KMS-11 (cell line): ENCODE measurements at regions not wholly inside any gene's neighbourhood (a gene's known extent, or its start where the extent isn't known, plus 50 kb on each side); places are given as distances from the start of the nearest gene placed in this dataset.

Source experiments
- H2AFZ ChIP-seq: fragments of 200-600 bp; sonication (generic); 2 replicates; pipeline ENCODE4 v1.6.1; 2016; ENCODE audit warnings: antibody characterized with exemption, mixed run types, low read depth
- H3K27ac ChIP-seq: fragments of 200-600 bp; sonication (generic); 2 replicates; pipeline ENCODE4 v1.6.1; 2016; ENCODE audit warnings: mild to moderate bottlenecking, mixed run types
- H3K27me3 ChIP-seq: fragments of 200-600 bp; sonication (generic); 2 replicates; pipeline ENCODE4 v1.6.1; 2017; ENCODE audit warnings: mild to moderate bottlenecking, low read depth, mixed run types, moderate library complexity; ENCODE audit not compliant: insufficient read depth
- H3K36me3 ChIP-seq: fragments of 200-600 bp; sonication (generic); 2 replicates; pipeline ENCODE4 v1.6.1; 2017; ENCODE audit warnings: mild to moderate bottlenecking, mixed run types; ENCODE audit not compliant: insufficient read depth
- H3K4me1 ChIP-seq: fragments of 200-600 bp; sonication (generic); 2 replicates; pipeline ENCODE4 v1.6.1; 2016; ENCODE audit warnings: mild to moderate bottlenecking, low read depth, mixed run types; ENCODE audit not compliant: poor library complexity, severe bottlenecking
- H3K4me2 ChIP-seq: fragments of 200-600 bp; sonication (generic); 2 replicates; pipeline ENCODE4 v1.7.0; 2016; ENCODE audit warnings: mild to moderate bottlenecking, mixed run types
- H3K4me3 ChIP-seq: fragments of 200-600 bp; sonication (generic); IDR thresholded peaks from 2 replicates; pipeline ENCODE4 v1.6.1; 2017; ENCODE audit warnings: low read depth, low read length, mixed read lengths; ENCODE audit not compliant: insufficient read depth
- H3K79me2 ChIP-seq: fragments of 200-600 bp; sonication (generic); 2 replicates; pipeline ENCODE4 v1.6.1; 2016; ENCODE audit warnings: low read depth, mixed run types; ENCODE audit not compliant: insufficient read depth
- H3K9ac ChIP-seq: fragments of 200-600 bp; sonication (generic); 2 replicates; pipeline ENCODE4 v1.6.1; 2016; ENCODE audit warnings: mild to moderate bottlenecking, mixed run types
- H4K20me1 ChIP-seq: fragments of 200-600 bp; sonication (generic); 2 replicates; pipeline ENCODE4 v1.6.1; 2016; ENCODE audit warnings: mild to moderate bottlenecking, mixed run types; ENCODE audit not compliant: insufficient read depth
- TF ChIP-seq, protein P1 (sequence below): fragments of 200-600 bp; sonication (generic); conservative IDR thresholded peaks from 2 replicates; pipeline ENCODE4 v1.6.1; 2017; ENCODE audit warnings: low read depth, mild to moderate bottlenecking, antibody characterized with exemption, low read length, moderate library complexity, mixed read lengths

DNA sequence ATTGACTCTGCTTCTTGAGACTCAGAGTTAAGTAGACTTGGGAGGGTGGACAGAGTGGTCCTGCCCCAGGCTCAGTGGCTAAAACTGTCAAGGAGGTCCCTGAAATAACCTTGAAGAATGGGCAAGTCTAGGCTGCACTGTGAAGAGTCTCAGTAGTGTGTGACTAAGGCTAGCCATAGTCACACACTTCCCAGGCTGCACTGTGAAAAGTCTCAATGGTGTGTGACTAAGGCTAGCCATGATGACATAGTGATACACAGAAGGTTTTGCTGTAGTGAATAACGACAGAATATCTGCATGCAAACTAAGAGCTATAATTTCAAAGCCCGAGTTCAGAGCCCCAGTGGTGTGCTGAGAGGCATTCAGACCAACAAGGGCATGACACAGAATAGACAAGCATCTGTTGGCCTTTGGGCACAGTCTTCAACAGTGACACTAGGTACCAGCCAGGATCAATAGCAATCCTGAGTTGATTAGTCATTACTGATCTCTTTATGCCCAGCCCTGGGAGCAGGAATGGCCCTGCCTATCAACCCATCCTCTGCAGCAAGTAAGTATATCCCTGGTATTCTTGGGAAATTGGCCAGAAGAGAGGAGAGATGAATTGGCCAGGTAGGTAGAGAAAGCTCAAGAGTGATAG is 72.4 kb upstream of the BBX start:
- Histone ChIP-seq H3K27ac (no peak overlapping the region), H3K4me3 (no peak overlapping the region), H3K27me3 (no peaks in the 10 kb centered on the region), H4K20me1 (no peaks in the 10 kb centered on the region), H3K36me3 (no peaks in the 10 kb centered on the region), H2AFZ (no peak overlapping the region), H3K79me2 (no peaks in the 10 kb centered on the region), H3K9ac (no peak overlapping the region), H3K4me2 (no peak overlapping the region), H3K4me1 (no peaks in the 10 kb centered on the region)
- TF ChIP-seq, protein P1, sequence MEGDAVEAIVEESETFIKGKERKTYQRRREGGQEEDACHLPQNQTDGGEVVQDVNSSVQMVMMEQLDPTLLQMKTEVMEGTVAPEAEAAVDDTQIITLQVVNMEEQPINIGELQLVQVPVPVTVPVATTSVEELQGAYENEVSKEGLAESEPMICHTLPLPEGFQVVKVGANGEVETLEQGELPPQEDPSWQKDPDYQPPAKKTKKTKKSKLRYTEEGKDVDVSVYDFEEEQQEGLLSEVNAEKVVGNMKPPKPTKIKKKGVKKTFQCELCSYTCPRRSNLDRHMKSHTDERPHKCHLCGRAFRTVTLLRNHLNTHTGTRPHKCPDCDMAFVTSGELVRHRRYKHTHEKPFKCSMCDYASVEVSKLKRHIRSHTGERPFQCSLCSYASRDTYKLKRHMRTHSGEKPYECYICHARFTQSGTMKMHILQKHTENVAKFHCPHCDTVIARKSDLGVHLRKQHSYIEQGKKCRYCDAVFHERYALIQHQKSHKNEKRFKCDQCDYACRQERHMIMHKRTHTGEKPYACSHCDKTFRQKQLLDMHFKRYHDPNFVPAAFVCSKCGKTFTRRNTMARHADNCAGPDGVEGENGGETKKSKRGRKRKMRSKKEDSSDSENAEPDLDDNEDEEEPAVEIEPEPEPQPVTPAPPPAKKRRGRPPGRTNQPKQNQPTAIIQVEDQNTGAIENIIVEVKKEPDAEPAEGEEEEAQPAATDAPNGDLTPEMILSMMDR: no peak

DNA sequence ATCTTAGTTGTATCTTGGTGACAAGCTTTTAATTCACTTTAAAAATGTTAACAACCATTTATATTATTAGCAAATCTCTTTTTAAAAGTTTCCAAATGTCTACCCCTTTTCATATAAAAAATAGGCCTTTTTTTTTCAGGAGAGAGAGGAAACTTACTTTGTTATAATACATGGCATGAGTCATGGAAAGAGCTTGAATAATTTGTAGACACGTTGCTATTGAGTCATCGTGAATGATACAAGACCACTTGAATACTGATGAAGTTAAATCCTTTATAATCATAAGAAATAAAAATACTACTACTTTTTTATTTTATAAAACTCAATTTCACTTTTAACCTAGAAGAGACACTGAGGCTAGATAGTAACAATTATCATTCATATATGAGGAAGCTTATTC is 70.3 kb upstream of the BBX start:
- H3K27ac ChIP-seq: no peak overlapping the region
- TF ChIP-seq, protein P1: no peak
- H3K4me3 ChIP-seq: no peak overlapping the region
- no peak overlapping the region for H3K4me2 ChIP-seq
- no peak overlapping the region for H3K9ac ChIP-seq
- no peaks in the 10 kb centered on the region for H3K79me2 ChIP-seq
- H3K36me3 ChIP-seq: no peaks in the 10 kb centered on the region
- H3K4me1 ChIP-seq: no peaks in the 10 kb centered on the region
- H4K20me1 ChIP-seq: no peaks in the 10 kb centered on the region
- no peaks in the 10 kb centered on the region for H3K27me3 ChIP-seq
- H2AFZ ChIP-seq: no peak overlapping the region

DNA sequence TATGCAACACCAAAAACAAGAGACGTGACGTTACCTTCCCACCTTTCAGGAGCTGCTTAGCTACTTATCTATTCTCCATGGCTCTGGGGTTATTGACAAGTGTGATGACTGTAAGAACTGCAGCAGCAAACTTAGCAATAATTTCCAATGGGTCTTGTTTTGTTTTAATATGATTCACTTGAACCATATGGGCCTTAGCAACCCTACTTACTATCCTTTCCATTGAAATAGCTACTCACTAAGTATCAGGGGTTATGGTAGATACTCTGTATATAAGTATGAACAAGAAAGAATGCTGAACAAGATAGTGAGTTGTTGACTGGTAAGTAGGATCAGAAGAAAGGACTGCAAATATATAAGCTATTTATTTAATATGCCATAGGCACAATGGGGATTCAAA is 69.3 kb upstream of the BBX start:
- H3K4me3 ChIP-seq: no peak overlapping the region
- TF ChIP-seq, protein P1: no peak
- H3K79me2 ChIP-seq: no peaks in the 10 kb centered on the region
- H3K36me3 ChIP-seq: no peaks in the 10 kb centered on the region
- no peak overlapping the region for H3K27ac ChIP-seq
- H2AFZ ChIP-seq: no peak overlapping the region
- H3K27me3 ChIP-seq: no peaks in the 10 kb centered on the region
- no peak overlapping the region for H3K9ac ChIP-seq
- H3K4me2 ChIP-seq: no peak overlapping the region
- no peaks in the 10 kb centered on the region for H4K20me1 ChIP-seq
- H3K4me1 ChIP-seq: no peaks in the 10 kb centered on the region

DNA sequence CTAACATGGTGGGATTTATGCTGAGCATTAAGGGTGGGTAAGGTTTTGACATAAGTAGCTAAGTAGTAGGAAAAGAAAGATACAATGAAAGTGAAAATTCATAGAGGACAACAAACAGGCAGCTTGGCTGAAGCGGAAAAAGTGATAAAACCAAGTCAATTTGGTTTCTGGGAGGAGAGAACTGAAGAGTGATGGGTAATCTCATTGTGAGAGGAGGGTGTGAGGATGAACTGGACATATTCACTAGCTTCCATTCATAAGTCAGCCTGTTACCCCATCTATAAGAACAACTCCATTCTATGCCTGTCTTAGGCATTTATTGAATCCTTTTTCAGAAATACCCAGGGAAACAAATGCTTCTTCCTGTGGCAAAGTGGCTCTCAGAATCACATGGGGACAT is 67.1 kb upstream of the BBX start:
- H3K27me3 ChIP-seq: no peaks in the 10 kb centered on the region
- no peak overlapping the region for H3K4me3 ChIP-seq
- H3K9ac ChIP-seq: no peak overlapping the region
- no peaks in the 10 kb centered on the region for H3K36me3 ChIP-seq
- TF ChIP-seq, protein P1: no peak
- H2AFZ ChIP-seq: no peak overlapping the region
- H3K4me2 ChIP-seq: no peak overlapping the region
- H3K27ac ChIP-seq: no peak overlapping the region
- H3K79me2 ChIP-seq: no peaks in the 10 kb centered on the region
- H3K4me1 ChIP-seq: no peaks in the 10 kb centered on the region
- no peaks in the 10 kb centered on the region for H4K20me1 ChIP-seq
